Peyer's patch (tissue), 4 donors: ENCODE measurements at regions not wholly inside any gene's neighbourhood (a gene's known extent, or its start where the extent isn't known, plus 50 kb on each side); places are given as distances from the start of the nearest gene placed in this dataset.

Experiments used
- DNase-seq, 3 donors: peaks; one replicate each; pipeline ENCODE4 v3.0.0-alpha.2; 2017 to 2019
- H3K27ac ChIP-seq, 4 donors: fragments of 200-600 bp; sonication (generic); one replicate each; pipeline ENCODE4 v1.5.1; 2016 to 2019
- H3K27me3 ChIP-seq, 2 donors: fragments of 200-600 bp; sonication (generic); one replicate each; pipeline ENCODE4 v1.5.1; 2019
- H3K36me3 ChIP-seq, 3 donors: fragments of 200-600 bp; sonication (generic); one replicate each; pipeline ENCODE4 v1.5.1; 2016 to 2019
- H3K4me1 ChIP-seq, 4 donors: fragments of 200-600 bp; sonication (generic); one replicate each; pipeline ENCODE4 v1.5.1; 2016 to 2019
- H3K4me3 ChIP-seq, 4 donors: fragments of 200-600 bp; sonication (generic); 1 replicate in 3 of 4; 2 replicates in 1 of 4; pipeline ENCODE4 v1.5.1; 2016 to 2019; ENCODE audit warnings: mild to moderate bottlenecking in 1 of 4
- H3K9me3 ChIP-seq, 4 donors: fragments of 200-600 bp; sonication (generic); one replicate each; pipeline ENCODE4 v1.5.1; 2016 to 2019; ENCODE audit warnings: mild to moderate bottlenecking in 1 of 4
- CTCF ChIP-seq, 6 experiments: fragments of 450-650 bp in 4 of 6; fragments of 200-600 bp in 2 of 6; sonication (generic) in 1 of 6; IDR thresholded peaks; one replicate each; pipeline ENCODE4 v1.5.1; 2017 to 2019; ENCODE audit warnings: antibody characterized with exemption in 6 of 6, mild to moderate bottlenecking in 3 of 6, moderate library complexity in 1 of 6
- POLR2A ChIP-seq, 2 donors: fragments of 450-650 bp; IDR thresholded peaks; one replicate each; pipeline ENCODE4 v1.5.1; 2017; ENCODE audit warnings: antibody characterized with exemption in 2 of 2, mild to moderate bottlenecking in 2 of 2, moderate library complexity in 2 of 2

- Histone ChIP-seq H3K4me1 (no peaks in the 10 kb centered on the region), H3K27me3 (no peaks in the 10 kb centered on the region), H3K36me3 (no peaks in the 10 kb centered on the region), H3K9me3 (no peaks in the 10 kb centered on the region), H3K27ac (no peak overlapping the region), H3K4me3 (no peak overlapping the region)
- DNase-seq = no peak
- TF ChIP-seq POLR2A (IDR thresholded peaks at IDR 0.05) = no peak
- no peak for TF ChIP-seq CTCF (IDR thresholded peaks at IDR 0.05)
These were observed 1050.1 kb downstream of the PLA2G4A start for GRCh38 chr1:187878883-187879282.

GRCh38 chr1:187883356-187883755 lies 1054.6 kb downstream of the PLA2G4A start:
- H3K4me3 ChIP-seq = no peak overlapping the region
- no peak for TF ChIP-seq CTCF (IDR thresholded peaks at IDR 0.05)
- no peak for TF ChIP-seq POLR2A (IDR thresholded peaks at IDR 0.05)
- DNase-seq = no peak
- no peaks in the 10 kb centered on the region for H3K36me3 ChIP-seq
- H3K4me1 ChIP-seq = no peaks in the 10 kb centered on the region
- no peaks in the 10 kb centered on the region for H3K27me3 ChIP-seq
- H3K27ac ChIP-seq = no peak overlapping the region
- no peaks in the 10 kb centered on the region for H3K9me3 ChIP-seq

- no peaks in the 10 kb centered on the region for H3K36me3 ChIP-seq
- H3K4me3 ChIP-seq = no peak overlapping the region
- no peak for TF ChIP-seq CTCF (IDR thresholded peaks at IDR 0.05)
- H3K9me3 ChIP-seq = no peaks in the 10 kb centered on the region
- no peaks in the 10 kb centered on the region for H3K4me1 ChIP-seq
- H3K27me3 ChIP-seq = no peaks in the 10 kb centered on the region
- no peak for DNase-seq
- no peak overlapping the region for H3K27ac ChIP-seq
These were observed 1063.4 kb downstream of the PLA2G4A start for GRCh38 chr1:187891993-187892682.

- Histone ChIP-seq H3K4me1 (no peaks in the 10 kb centered on the region), H3K9me3 (no peaks in the 10 kb centered on the region), H3K4me3 (no peak overlapping the region), H3K27me3 (no peaks in the 10 kb centered on the region), H3K27ac (no peak overlapping the region), H3K36me3 (no peaks in the 10 kb centered on the region)
- no peak for DNase-seq
- TF ChIP-seq POLR2A (IDR thresholded peaks at IDR 0.05) (no peak), CTCF (IDR thresholded peaks at IDR 0.05) (no peak)
These were observed 1063.9 kb downstream of the PLA2G4A start for GRCh38 chr1:187892683-187893039.

GRCh38 chr1:187893471-187893870 lies 1064.7 kb downstream of the PLA2G4A start:
- Histone ChIP-seq H3K27ac (no peak overlapping the region), H3K4me3 (no peak overlapping the region), H3K27me3 (no peaks in the 10 kb centered on the region), H3K4me1 (no peaks in the 10 kb centered on the region), H3K9me3 (no peaks in the 10 kb centered on the region), H3K36me3 (no peaks in the 10 kb centered on the region)
- no peak for TF ChIP-seq CTCF (IDR thresholded peaks at IDR 0.05)
- TF ChIP-seq POLR2A (IDR thresholded peaks at IDR 0.05) = no peak
- DNase-seq = no peak

GRCh38 chr1:187894349-187894748 lies 1065.6 kb downstream of the PLA2G4A start:
- Histone ChIP-seq H3K27ac (no peak overlapping the region), H3K27me3 (no peaks in the 10 kb centered on the region), H3K9me3 (no peaks in the 10 kb centered on the region), H3K4me3 (no peak overlapping the region), H3K36me3 (no peaks in the 10 kb centered on the region), H3K4me1 (no peaks in the 10 kb centered on the region)
- TF ChIP-seq CTCF (IDR thresholded peaks at IDR 0.05) = no peak
- no peak for DNase-seq
